Embryonic facial prominence (tissue), 1 donor: ENCODE measurements at regions not wholly inside any gene's neighbourhood (a gene's known extent, or its start where the extent isn't known, plus 50 kb on each side); places are given as distances from the start of the nearest gene placed in this dataset.

Source experiments
- DNase-seq: peaks from one replicate; pipeline ENCODE4 v3.0.0-alpha.2; 2016; ENCODE audit errors: extremely low spot score

- DNase-seq: no peak
Observed at GRCh38 chr12:24723759-24724158, 225.1 kb downstream of the BCAT1 start.

- DNase-seq: no peak
Observed at GRCh38 chr12:24721191-24721590, 227.7 kb downstream of the BCAT1 start.

GRCh38 chr12:24719293-24719721 is 229.6 kb downstream of the BCAT1 start:
- DNase-seq: no peak

- no peak for DNase-seq
Observed at GRCh38 chr12:24718617-24719016, 230.3 kb downstream of the BCAT1 start.

- no peak for DNase-seq
Observed at GRCh38 chr12:24714237-24714636, 234.7 kb downstream of the BCAT1 start.

GRCh38 chr12:24711056-24712008 is 237.6 kb downstream of the BCAT1 start:
- DNase-seq: no peak

GRCh38 chr12:24709216-24709615 is 239.7 kb downstream of the BCAT1 start:
- DNase-seq: no peak

- DNase-seq: no peak
Observed at GRCh38 chr12:24708718-24709117, 240.2 kb downstream of the BCAT1 start.

GRCh38 chr12:24708043-24708442 is 240.9 kb downstream of the BCAT1 start:
- DNase-seq: no peak

GRCh38 chr12:24707334-24707733 is 241.6 kb downstream of the BCAT1 start:
- DNase-seq: no peak

- no peak for DNase-seq
Observed at GRCh38 chr12:24705741-24706358, 243.1 kb downstream of the BCAT1 start.

- no peak for DNase-seq
Observed at GRCh38 chr12:24705216-24705615, 243.7 kb downstream of the BCAT1 start.

GRCh38 chr12:24701343-24701742 is 247.6 kb downstream of the BCAT1 start:
- DNase-seq: no peak

- no peak for DNase-seq
Observed at GRCh38 chr12:24698972-24699371, 249.9 kb downstream of the BCAT1 start.

GRCh38 chr12:24697769-24698168 is 251.1 kb downstream of the BCAT1 start:
- DNase-seq: no peak

- no peak for DNase-seq
Observed at GRCh38 chr12:24697295-24697694, 251.6 kb downstream of the BCAT1 start.

GRCh38 chr12:24696800-24697199 is 252.1 kb downstream of the BCAT1 start:
- DNase-seq: no peak

GRCh38 chr12:24695657-24696329 is 253.1 kb downstream of the BCAT1 start:
- no peak for DNase-seq

GRCh38 chr12:24695103-24695502 is 253.8 kb downstream of the BCAT1 start:
- no peak for DNase-seq

- no peak for DNase-seq
Observed at GRCh38 chr12:24688601-24689000, 260.3 kb downstream of the BCAT1 start.

GRCh38 chr12:24681570-24681969 is 267.3 kb downstream of the BCAT1 start:
- no peak for DNase-seq

GRCh38 chr12:24679126-24679525 is 269.8 kb downstream of the BCAT1 start:
- DNase-seq: no peak

GRCh38 chr12:24678436-24678835 is 270.5 kb downstream of the BCAT1 start:
- no peak for DNase-seq
